Heart right ventricle (tissue), 16 donors: ENCODE measurements at regions not wholly inside any gene's neighbourhood (a gene's known extent, or its start where the extent isn't known, plus 50 kb on each side); places are given as distances from the start of the nearest gene placed in this dataset.

Experiments used
- ATAC-seq, 8 donors: fragments of 200-7000 bp; cut with Tn5 transposase; one replicate each; pipeline ENCODE4 v1.9.1; 2020; ENCODE audit warnings: mild to moderate bottlenecking in 8 of 8, moderate library complexity in 8 of 8, moderate number of reproducible peaks in 1 of 8
- DNase-seq, 2 donors: peaks; one replicate each; pipeline ENCODE4 v3.0.0-alpha.2; 2020
- H3K27ac ChIP-seq, 10 donors: fragments of 200-600 bp; sonication (generic) in 2 of 10; one replicate each; pipeline versions ENCODE4 v1.5.0 to v1.8.0; 2020 to 2022; ENCODE audit warnings: mild to moderate bottlenecking in 3 of 10
- H3K27me3 ChIP-seq, 7 donors: fragments of 200-600 bp; one replicate each; pipeline ENCODE4 v1.8.0; 2021 to 2022; ENCODE audit warnings: mild to moderate bottlenecking in 2 of 7
- H3K36me3 ChIP-seq, 9 donors: fragments of 200-600 bp; sonication (generic) in 1 of 9; one replicate each; pipeline versions ENCODE4 v1.5.0 to v1.8.0; 2020 to 2022; ENCODE audit warnings: mild to moderate bottlenecking in 2 of 9
- H3K4me1 ChIP-seq, 9 donors: fragments of 200-600 bp; sonication (generic) in 1 of 9; one replicate each; pipeline versions ENCODE4 v1.5.0 to v1.8.0; 2020 to 2022; ENCODE audit warnings: mild to moderate bottlenecking in 4 of 9
- H3K4me3 ChIP-seq, 10 donors: fragments of 200-600 bp; sonication (generic) in 2 of 10; one replicate each; pipeline versions ENCODE4 v1.5.0 to v1.8.0; 2020 to 2022; ENCODE audit warnings: mild to moderate bottlenecking in 7 of 10, moderate library complexity in 2 of 10
- H3K9me3 ChIP-seq, 11 donors: fragments of 200-600 bp in 10 of 11; sonication (generic) in 2 of 11; one replicate each; pipeline versions ENCODE4 v1.5.0 to v1.8.0; 2013 to 2022; ENCODE audit warnings: mild to moderate bottlenecking in 2 of 11, control low read depth in 1 of 11, moderate library complexity in 1 of 11
- WGBS, 2 donors: extraction: QIAGEN DNeasy Blood & Tissue Kit; methylation state at CpG; one replicate each; pipeline ENCODE4 v1.1.7; 2013; ENCODE audit warnings: inconsistent platforms in 1 of 2; 5-methylcytosine and 5-hydroxymethylcytosine counted together
- intact Hi-C, 10 donors: fragments of 100-400 bp; cut with DNase I; formaldehyde crosslinking; loops; one replicate each; pipeline versions ENCODE4 v1.11.1 to v1.14.2; 2022
- TF ChIP-seq, protein P1 (sequence below), 9 donors: fragments of 200-600 bp; sonication (generic) in 2 of 9; IDR thresholded peaks; one replicate each; pipeline versions ENCODE4 v1.5.0 to v1.8.0; 2021 to 2022; ENCODE audit warnings: antibody characterized with exemption in 9 of 9, mild to moderate bottlenecking in 5 of 9, moderate library complexity in 1 of 9
- donor health status: Arrhythmogenic right ventricular cardiomyopathy.
- donor health status: ischemic (EF 13 %, LVEDD 7.1; RV severe dilation, severe dysfunction).
- donor health status: healthy with polysubstance abuse.
- donor health status: DM: no; HTN: yes; CAD: no.
- donor health status: DM: no; HTN: no; CAD: no.
- donor health status: ischemic (EF 25% LVEDD 6.9; RV normal size, moderate dysfunction).
- donor health status: ischemic (EF 25% LVEDD 5.7; RV mildly dilated, moderate dysfunction).
- donor health status: healthy.
- donor health status: DM: yes; HTN: yes; CAD: no.
- donor health status: Ischemic cardiomyopathy.
- donor health status: ischemic (EF 35%, LVEDD 5.7; RV mildly dilated, moderate dysfunction).
- donor health status: nonischemic (EF 11% LVEDD 7.7; RV severe dilation, severe dysfunction).
- donor health status: DM: yes; HTN: yes; CAD: no.
- donor health status: PGD.
- donor health status: ischemic (EF 29% LVEDD 5.4; RV normal size, mild dysfunction).
- donor health status: nonischemic (EF 23%, LVEDD 6.1; RV moderate dilation, normal function).

DNA sequence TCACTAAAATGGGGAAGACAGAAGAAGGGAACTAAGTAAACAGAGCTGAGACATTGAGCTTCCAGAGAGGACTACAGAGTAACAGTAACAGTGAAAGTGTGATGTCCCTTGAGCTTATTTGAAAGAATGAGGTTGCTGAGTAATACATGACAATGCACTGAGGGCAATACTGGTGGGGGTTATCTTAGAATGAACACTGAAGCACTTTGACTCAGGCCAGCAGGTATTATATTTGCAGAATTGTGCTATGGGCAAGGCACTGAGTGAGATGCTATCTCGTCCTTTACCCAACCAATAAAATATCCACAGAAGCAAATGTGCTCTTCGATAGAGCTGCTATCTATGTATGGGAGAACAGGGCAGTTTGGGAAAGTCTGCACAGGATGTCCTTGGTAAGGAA is 133.2 kb downstream of the DISP1 start:
- H3K4me1 ChIP-seq: peaks cover 0 to 12% (median 4%) of the 10 kb centered on the region in 9 donors
- peaks cover 0 to 67% (median 5%) of the 10 kb centered on the region in 9 donors for H3K36me3 ChIP-seq
- no peaks in the 10 kb centered on the region for H3K9me3 ChIP-seq
- 96 to 98% methylated on average over 2 of the region's 2 CpGs for WGBS, 2 donors
- no peak for ATAC-seq
- TF ChIP-seq, protein P1, sequence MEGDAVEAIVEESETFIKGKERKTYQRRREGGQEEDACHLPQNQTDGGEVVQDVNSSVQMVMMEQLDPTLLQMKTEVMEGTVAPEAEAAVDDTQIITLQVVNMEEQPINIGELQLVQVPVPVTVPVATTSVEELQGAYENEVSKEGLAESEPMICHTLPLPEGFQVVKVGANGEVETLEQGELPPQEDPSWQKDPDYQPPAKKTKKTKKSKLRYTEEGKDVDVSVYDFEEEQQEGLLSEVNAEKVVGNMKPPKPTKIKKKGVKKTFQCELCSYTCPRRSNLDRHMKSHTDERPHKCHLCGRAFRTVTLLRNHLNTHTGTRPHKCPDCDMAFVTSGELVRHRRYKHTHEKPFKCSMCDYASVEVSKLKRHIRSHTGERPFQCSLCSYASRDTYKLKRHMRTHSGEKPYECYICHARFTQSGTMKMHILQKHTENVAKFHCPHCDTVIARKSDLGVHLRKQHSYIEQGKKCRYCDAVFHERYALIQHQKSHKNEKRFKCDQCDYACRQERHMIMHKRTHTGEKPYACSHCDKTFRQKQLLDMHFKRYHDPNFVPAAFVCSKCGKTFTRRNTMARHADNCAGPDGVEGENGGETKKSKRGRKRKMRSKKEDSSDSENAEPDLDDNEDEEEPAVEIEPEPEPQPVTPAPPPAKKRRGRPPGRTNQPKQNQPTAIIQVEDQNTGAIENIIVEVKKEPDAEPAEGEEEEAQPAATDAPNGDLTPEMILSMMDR (IDR thresholded peaks at IDR 0.05): no peak
- no peak overlapping the region for H3K27ac ChIP-seq
- intact Hi-C loops: no loop called here
- no peak overlapping the region for H3K4me3 ChIP-seq
- no peaks in the 10 kb centered on the region for H3K27me3 ChIP-seq
- no peak for DNase-seq

DNA sequence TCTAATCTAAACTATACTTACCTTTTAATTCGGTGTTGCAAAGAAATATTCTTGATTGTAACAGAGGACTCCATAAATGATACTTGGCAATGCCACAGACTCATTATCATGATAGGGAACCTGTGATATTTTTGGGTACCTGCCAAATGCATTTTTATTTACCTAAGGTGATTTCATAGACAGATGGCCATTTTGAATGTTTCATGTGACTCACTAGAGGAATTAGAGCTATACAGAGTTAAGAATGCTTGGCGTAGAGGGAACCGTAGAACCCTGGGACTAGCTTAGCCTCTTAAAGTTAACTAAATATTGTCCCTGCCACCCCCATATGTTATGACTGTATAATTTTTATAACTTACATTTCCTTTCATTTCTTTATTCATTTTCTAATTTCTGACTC is 136.1 kb downstream of the DISP1 start:
- no peak overlapping the region for H3K27ac ChIP-seq
- 85% methylated on average over 3 of the region's 3 CpGs for WGBS, 2 donors
- TF ChIP-seq, protein P1 (IDR thresholded peaks at IDR 0.05): no peak

DNA sequence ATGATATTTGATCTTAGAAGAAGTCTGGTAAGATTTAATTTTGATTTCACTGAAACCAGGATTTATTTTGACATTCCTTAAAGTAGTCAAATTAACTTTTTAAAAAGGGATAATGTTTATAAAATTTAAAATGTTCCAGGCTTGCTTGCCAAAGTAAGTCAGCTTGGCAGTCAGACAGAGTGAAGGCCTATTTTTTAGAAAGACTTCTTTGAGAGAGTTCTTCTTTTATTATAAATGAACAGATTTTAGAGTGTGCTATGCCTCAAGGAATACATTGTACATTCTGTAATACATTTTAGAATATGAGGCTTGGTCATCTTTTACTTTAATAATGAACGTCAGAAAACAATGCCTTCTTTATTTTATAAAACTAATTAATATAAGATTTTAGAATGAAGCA is 138.7 kb downstream of the DISP1 start:
- Histone ChIP-seq H3K27ac (peak overlapping the region in 2 of 10 donors; percentile 5 to 45), H3K27me3 (no peaks in the 10 kb centered on the region), H3K36me3 (peaks cover 0 to 30% (median 0%) of the 10 kb centered on the region in 9 donors), H3K9me3 (no peaks in the 10 kb centered on the region), H3K4me1 (peaks cover 0 to 6% (median 0%) of the 10 kb centered on the region in 9 donors), H3K4me3 (no peak overlapping the region)
- ATAC-seq: no peak
- intact Hi-C loops: no loop called here
- no peak for DNase-seq
- TF ChIP-seq, protein P1 (IDR thresholded peaks at IDR 0.05): no peak
- 71 to 76% methylated on average over 1 of the region's 1 CpG for WGBS, 2 donors

More for the DNA sequence above, 136.1 kb downstream of the DISP1 start:
- DNase-seq: no peak
- Histone ChIP-seq H3K4me1 (peaks cover 0 to 6% (median 0%) of the 10 kb centered on the region in 9 donors), H3K27me3 (no peaks in the 10 kb centered on the region), H3K36me3 (peaks cover 0 to 46% (median 0%) of the 10 kb centered on the region in 9 donors), H3K9me3 (no peaks in the 10 kb centered on the region), H3K4me3 (no peak overlapping the region)
- ATAC-seq: no peak
- intact Hi-C loops: no loop called here

DNA sequence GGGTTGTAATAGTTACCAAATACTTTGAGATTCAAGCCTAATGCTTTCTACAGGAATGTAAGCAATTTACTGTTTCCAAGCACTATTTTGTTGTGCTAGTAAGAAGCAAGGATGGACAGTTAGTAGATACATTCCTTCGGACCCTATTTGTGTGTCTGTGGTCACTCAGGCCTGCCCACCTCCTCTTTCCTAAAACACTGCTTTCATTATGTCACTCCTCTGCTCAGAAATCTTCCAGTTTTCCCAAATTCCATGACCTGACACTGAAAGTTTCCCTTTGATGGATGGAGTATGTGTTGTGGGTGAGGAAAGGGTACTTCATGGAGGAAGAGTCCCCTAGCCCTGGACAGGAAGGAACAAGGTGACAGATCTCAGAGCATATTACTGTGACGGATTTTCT is 141.1 kb downstream of the DISP1 start:
- Histone ChIP-seq H3K27me3 (no peaks in the 10 kb centered on the region), H3K4me3 (no peak overlapping the region), H3K27ac (no peak overlapping the region), H3K36me3 (peaks cover 0 to 16% (median 0%) of the 10 kb centered on the region in 9 donors), H3K4me1 (peaks cover 0 to 6% (median 0%) of the 10 kb centered on the region in 9 donors), H3K9me3 (no peaks in the 10 kb centered on the region)
- intact Hi-C loops: no loop called here
- DNase-seq (no peak), ATAC-seq (no peak)
- 82 to 88% methylated on average over 2 of the region's 2 CpGs for WGBS, 2 donors
- TF ChIP-seq, protein P1 (IDR thresholded peaks at IDR 0.05): no peak
